ENCODE measurements at regions not wholly inside any gene's neighbourhood (a gene's known extent, or its start where the extent isn't known, plus 50 kb on each side); places are given as distances from the start of the nearest gene placed in this dataset.

DNA sequence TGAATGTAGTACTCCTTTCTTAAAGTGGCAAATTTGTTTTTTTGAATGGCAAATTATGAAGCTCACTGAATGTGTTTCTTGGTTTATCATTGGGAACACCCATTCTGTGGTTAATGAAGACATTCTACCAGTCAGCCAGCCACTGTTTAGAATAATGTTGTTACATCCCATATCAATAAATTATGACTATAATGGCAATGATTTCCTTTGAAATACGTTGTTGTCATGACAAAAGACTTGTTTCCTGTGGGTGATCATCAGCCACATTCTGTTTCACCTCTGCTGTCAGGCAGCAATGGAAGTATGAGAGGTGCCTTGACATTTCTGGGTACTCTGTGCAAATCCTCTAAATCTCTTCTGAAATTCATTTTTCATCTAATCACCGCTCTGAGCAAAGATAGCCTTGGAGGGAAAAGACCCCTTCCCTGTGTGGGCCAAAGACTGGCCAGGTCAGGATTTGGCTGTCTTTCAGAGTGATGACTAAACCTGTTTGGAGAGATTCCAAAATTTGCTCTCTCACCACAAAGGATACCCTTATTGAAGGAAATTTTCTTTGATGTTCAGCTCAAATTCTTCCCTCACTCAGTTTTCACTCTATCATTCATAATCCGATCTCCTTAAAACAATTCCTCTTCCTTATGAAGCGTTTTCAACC is 869.2 kb downstream of the BCL11A start:
- no peak overlapping the region for H3K27ac ChIP-seq (ENCODE audit: low read length)
- no peak overlapping the region for H3K4me2 ChIP-seq (ENCODE audit: insufficient read depth, low read length)
- DNase-seq (no peak), ATAC-seq (ENCODE audit: insufficient read depth, low read depth) (peak; percentile 19; the same call in 1 of the 3 replicates)
- H2AFZ ChIP-seq (ENCODE audit: low read depth, low read length) = no peak overlapping the region
- H3K4me3 ChIP-seq (ENCODE audit: low read depth in 1 of 2, low read length in 2 of 2) = no peak overlapping the region
- no peak for TF ChIP-seq EZH2 (IDR thresholded peaks at IDR 0.05; ENCODE audit: borderline replicate concordance, low read depth, low read length, severe bottlenecking)
- no peak for TF ChIP-seq CTCF (IDR thresholded peaks at IDR 0.05; ENCODE audit: borderline replicate concordance, extremely low read depth, low read length, poor library complexity, severe bottlenecking)
- H3K27me3 ChIP-seq (ENCODE audit: insufficient read depth, low read length, poor library complexity) = no peaks in the 10 kb centered on the region
- no peak overlapping the region for H3K9ac ChIP-seq (ENCODE audit: low read depth, low read length)
- H3K36me3 ChIP-seq (ENCODE audit: insufficient read depth, low read length) = no peaks in the 10 kb centered on the region
- no peaks in the 10 kb centered on the region for H3K79me2 ChIP-seq (ENCODE audit: insufficient read depth, low read length)
- peaks cover 12% of the 10 kb centered on the region; the same call in 1 of the 2 replicates for H3K4me1 ChIP-seq (ENCODE audit: insufficient read depth, low read length)
- peaks cover 10% of the 10 kb centered on the region for H3K9me3 ChIP-seq (ENCODE audit: insufficient read depth, low read length, severe bottlenecking)
- H4K20me1 ChIP-seq (ENCODE audit: insufficient read depth, low read length) = no peaks in the 10 kb centered on the region

- Histone ChIP-seq H3K9me3 (ENCODE audit: insufficient read depth, low read length, severe bottlenecking) (peaks cover 10% of the 10 kb centered on the region), H2AFZ (ENCODE audit: low read depth, low read length) (no peak overlapping the region), H4K20me1 (ENCODE audit: insufficient read depth, low read length) (no peaks in the 10 kb centered on the region), H3K9ac (ENCODE audit: low read depth, low read length) (no peak overlapping the region), H3K4me2 (ENCODE audit: insufficient read depth, low read length) (no peak overlapping the region), H3K4me1 (ENCODE audit: insufficient read depth, low read length) (peaks cover 12% of the 10 kb centered on the region; the same call in 1 of the 2 replicates), H3K27ac (ENCODE audit: low read length) (no peak overlapping the region), H3K27me3 (ENCODE audit: insufficient read depth, low read length, poor library complexity) (no peaks in the 10 kb centered on the region), H3K79me2 (ENCODE audit: insufficient read depth, low read length) (no peaks in the 10 kb centered on the region), H3K4me3 (ENCODE audit: low read depth in 1 of 2, low read length in 2 of 2) (no peak overlapping the region), H3K36me3 (ENCODE audit: insufficient read depth, low read length) (no peaks in the 10 kb centered on the region)
- TF ChIP-seq EZH2 (IDR thresholded peaks at IDR 0.05; ENCODE audit: borderline replicate concordance, low read depth, low read length, severe bottlenecking) (no peak), CTCF (IDR thresholded peaks at IDR 0.05; ENCODE audit: borderline replicate concordance, extremely low read depth, low read length, poor library complexity, severe bottlenecking) (no peak)
- DNase-seq (no peak), ATAC-seq (ENCODE audit: insufficient read depth, low read depth) (no peak)
Measured at GRCh38 chr2:59680863-59681262, 872.6 kb downstream of the BCL11A start.

DNA sequence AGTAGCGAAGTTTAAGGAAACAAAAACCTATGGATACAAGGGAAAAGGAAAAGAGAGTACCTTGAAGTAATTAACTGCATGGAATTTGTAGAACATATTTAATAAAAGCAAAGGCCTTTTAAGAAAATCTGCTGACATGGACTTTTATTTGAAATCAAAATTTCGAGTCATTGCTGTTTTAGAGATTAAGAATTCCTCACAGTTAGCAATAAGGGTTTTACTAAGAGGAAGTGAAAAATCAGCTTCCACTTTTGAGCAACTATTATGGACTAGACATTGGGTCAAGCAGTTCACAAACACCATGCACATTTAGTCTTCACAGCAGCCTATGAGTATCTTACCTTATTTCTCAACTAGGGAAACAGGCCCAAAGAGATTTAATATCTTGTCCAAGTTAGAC is 876.3 kb downstream of the BCL11A start:
- Histone ChIP-seq H3K36me3 (ENCODE audit: insufficient read depth, low read length) (no peaks in the 10 kb centered on the region), H3K27ac (ENCODE audit: low read length) (no peak overlapping the region), H4K20me1 (ENCODE audit: insufficient read depth, low read length) (no peaks in the 10 kb centered on the region), H3K9ac (ENCODE audit: low read depth, low read length) (no peak overlapping the region), H3K27me3 (ENCODE audit: insufficient read depth, low read length, poor library complexity) (no peaks in the 10 kb centered on the region), H3K9me3 (ENCODE audit: insufficient read depth, low read length, severe bottlenecking) (peaks cover 10% of the 10 kb centered on the region), H3K4me3 (ENCODE audit: low read depth in 1 of 2, low read length in 2 of 2) (no peak overlapping the region), H3K4me1 (ENCODE audit: insufficient read depth, low read length) (no peaks in the 10 kb centered on the region), H3K79me2 (ENCODE audit: insufficient read depth, low read length) (no peaks in the 10 kb centered on the region), H2AFZ (ENCODE audit: low read depth, low read length) (0 out of 2 replicates have a peak overlapping the region, but pooled peaks have one; percentile 15), H3K4me2 (ENCODE audit: insufficient read depth, low read length) (no peak overlapping the region)
- DNase-seq = no peak
- no peak for TF ChIP-seq CTCF (IDR thresholded peaks at IDR 0.05; ENCODE audit: borderline replicate concordance, extremely low read depth, low read length, poor library complexity, severe bottlenecking)
- no peak for TF ChIP-seq EZH2 (IDR thresholded peaks at IDR 0.05; ENCODE audit: borderline replicate concordance, low read depth, low read length, severe bottlenecking)
- ATAC-seq (ENCODE audit: insufficient read depth, low read depth) = no peak
